ENCODE measurements at regions not wholly inside any gene's neighbourhood (a gene's known extent, or its start where the extent isn't known, plus 50 kb on each side); places are given as distances from the start of the nearest gene placed in this dataset.

DNA sequence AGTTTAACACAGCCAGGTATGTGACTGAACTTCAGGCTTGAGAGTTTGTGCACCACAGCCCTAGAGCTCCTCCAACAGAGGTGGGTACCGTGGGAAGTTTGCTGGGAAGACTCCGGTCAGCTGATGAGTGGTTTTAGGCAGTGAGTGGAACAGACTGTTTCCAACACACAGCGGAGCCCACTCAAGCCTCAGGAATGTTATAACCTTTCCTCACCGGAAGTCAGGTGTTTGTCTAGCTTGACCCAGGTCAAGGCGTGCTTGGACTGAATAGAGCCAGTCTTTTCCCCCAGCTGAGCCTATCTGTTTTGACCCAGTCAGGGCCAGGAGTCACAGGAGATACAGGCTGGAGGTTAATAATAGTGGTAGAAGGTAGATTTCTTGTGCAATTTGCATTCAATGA, 138.4 kb upstream of the PARP11 start:
- no peak overlapping the region for H3K4me3 ChIP-seq (ENCODE audit: low read depth, low read length)
- TF ChIP-seq, protein P1, sequence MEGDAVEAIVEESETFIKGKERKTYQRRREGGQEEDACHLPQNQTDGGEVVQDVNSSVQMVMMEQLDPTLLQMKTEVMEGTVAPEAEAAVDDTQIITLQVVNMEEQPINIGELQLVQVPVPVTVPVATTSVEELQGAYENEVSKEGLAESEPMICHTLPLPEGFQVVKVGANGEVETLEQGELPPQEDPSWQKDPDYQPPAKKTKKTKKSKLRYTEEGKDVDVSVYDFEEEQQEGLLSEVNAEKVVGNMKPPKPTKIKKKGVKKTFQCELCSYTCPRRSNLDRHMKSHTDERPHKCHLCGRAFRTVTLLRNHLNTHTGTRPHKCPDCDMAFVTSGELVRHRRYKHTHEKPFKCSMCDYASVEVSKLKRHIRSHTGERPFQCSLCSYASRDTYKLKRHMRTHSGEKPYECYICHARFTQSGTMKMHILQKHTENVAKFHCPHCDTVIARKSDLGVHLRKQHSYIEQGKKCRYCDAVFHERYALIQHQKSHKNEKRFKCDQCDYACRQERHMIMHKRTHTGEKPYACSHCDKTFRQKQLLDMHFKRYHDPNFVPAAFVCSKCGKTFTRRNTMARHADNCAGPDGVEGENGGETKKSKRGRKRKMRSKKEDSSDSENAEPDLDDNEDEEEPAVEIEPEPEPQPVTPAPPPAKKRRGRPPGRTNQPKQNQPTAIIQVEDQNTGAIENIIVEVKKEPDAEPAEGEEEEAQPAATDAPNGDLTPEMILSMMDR (IDR thresholded peaks at IDR 0.05; ENCODE audit: low read depth, low read length), result no peak

DNA sequence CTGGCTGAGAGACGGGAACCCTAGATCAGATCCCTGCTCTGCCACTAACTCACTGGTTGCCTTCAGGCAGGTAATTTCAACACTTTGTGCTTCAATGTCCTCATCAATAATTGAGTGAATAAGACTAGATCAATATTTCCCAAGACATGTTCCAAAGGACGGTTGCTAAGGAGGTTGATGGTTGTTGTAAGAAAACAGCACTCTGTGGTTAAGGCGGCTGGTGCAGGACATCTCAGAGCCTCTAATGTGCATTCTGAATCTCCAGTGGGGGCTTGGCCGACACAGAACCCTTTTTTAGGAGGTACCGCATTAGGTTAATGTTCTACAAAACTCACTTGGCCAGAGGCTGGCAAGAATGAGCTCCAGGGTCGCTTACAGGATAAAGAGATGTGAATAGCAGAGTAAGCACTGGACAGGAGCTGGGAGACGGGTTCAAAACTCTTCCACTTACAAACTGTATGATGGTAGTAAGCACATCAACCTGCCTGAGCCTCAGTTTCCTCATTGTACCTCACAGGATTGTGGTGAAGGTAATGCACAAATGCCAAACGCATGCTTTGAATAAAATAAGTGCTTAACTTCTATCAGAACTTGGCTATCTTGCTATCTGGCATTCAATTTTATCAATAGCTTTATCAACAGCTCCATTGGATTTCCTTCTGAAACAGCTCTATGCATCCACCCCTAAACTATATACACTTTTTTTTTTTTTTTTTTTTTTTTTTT, 136.9 kb upstream of the PARP11 start:
- TF ChIP-seq, protein P1 (IDR thresholded peaks at IDR 0.05; ENCODE audit: low read depth, low read length), result no peak
- no peak overlapping the region for H3K4me3 ChIP-seq (ENCODE audit: low read depth, low read length)

DNA sequence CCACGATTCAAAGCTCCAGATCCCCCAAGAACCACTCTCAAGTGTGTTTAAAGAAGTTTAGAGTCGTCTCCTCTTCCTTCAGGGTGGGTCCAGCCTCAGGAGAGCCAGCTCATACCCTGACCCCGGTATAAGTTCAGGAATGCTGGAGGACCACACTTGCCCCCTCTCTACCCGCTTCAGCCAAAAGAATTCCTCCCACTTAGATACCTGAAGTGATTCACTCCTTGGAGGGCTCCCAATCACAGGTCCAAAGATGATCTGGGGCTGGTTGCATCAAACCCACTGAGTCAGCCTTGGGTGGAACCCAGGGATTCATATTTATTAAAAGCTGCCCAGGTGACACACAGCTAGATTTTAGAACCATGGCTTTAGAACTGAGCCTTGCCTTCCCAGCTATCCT, 133.5 kb upstream of the PARP11 start:
- H3K4me3 ChIP-seq (ENCODE audit: low read depth, low read length), result no peak overlapping the region
- TF ChIP-seq, protein P1 (IDR thresholded peaks at IDR 0.05; ENCODE audit: low read depth, low read length), result no peak

DNA sequence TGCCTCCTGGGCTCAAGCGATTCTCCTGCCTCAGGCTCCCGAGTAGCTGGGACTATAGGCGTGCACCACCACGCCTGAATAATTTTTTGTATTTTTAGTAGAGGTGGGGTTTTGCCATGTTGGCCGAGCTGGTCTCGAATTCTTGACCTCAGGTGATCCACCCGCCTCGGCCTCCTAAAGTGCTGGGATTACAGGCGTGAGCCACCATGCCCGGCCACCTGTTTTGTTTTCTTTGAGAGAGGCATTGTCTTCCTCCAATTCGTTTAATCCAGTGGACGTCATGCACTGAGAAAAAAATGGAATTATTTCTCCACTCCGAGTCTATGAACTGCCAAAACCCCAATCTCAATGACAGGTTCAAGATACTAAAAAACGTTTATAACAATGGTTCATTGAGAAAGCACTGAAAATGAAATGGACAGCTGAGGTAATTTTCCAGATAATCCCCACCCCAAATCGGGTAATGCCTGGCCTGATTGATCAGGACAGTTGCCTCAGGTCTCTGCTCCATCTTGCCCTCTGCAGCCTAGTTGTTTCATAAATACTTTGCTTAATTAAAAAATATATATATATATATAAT, 132.7 kb upstream of the PARP11 start:
- no peak overlapping the region for H3K4me3 ChIP-seq (ENCODE audit: low read depth, low read length)
- TF ChIP-seq, protein P1 (IDR thresholded peaks at IDR 0.05; ENCODE audit: low read depth, low read length), result no peak

DNA sequence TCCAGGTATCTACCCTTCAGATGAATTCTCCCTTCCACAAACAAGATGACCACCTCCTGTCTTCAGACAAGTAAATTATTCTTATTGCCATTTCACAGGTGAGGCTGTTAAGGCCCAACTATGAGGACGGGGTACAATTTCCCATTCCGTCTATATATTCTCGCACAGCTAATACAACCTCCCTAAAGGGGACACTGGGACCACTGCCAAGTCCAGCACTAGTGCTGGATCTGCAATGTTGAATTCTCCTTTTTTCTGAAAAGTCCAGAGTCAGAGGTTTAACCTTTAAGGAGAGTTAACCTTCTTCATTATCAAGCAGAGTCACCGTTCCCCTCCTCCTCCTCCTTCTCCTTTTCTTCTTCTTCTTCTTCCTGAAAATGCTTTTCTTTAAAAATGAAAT, 130.4 kb upstream of the PARP11 start:
- H3K4me3 ChIP-seq (ENCODE audit: low read depth, low read length), result no peak overlapping the region
- TF ChIP-seq, protein P1 (IDR thresholded peaks at IDR 0.05; ENCODE audit: low read depth, low read length), result no peak

DNA sequence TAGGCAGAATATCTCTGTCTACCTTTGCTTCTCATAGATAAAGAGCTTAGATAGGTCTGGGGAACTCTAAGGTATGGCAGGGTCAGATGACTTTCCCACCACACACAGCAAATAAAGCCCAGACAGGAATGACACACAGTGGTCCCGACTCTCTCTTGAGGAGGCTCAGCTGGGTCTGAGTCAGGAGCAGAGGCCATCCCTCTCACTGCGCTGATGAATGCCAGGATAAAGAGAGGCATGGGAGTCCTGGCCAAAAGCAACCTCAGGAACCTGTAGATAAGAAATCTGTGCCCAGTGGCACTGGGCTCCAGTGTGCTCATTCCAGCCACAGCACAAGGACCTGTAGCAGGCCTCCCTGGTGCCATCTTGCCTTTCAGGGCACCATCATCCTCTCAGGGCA, 129.4 kb upstream of the PARP11 start:
- TF ChIP-seq, protein P1 (IDR thresholded peaks at IDR 0.05; ENCODE audit: low read depth, low read length), result no peak
- no peak overlapping the region for H3K4me3 ChIP-seq (ENCODE audit: low read depth, low read length)

DNA sequence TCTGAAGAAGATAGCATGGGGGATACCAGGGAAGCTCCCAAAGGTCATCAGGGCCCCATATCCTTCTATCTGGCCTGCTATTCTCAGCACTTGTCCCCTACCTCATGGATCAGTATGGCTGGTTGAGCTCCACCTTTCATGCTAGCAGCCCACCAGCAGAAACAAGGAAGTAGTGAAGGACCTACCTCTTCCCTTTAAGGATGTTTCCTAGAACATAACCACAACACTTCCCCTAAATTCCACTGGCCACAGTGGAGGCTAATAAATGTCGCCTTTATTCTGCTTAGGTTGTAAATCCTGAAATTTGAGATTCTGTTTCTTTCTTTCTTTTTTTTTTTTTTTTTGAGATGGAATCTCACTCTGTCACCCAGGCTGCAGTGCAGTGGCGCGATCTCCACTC, 128.6 kb upstream of the PARP11 start:
- no peak overlapping the region for H3K4me3 ChIP-seq (ENCODE audit: low read depth, low read length)
- TF ChIP-seq, protein P1 (IDR thresholded peaks at IDR 0.05; ENCODE audit: low read depth, low read length), result no peak

All from WI38 (cell line).